Stimulated activated CD4-positive, alpha-beta T cell treated with anti-CD3 and anti-CD28 coated beads, Interleukin-2, amount 100 ng/mL, for 24 hours (primary cell): ENCODE measurements at regions not wholly inside any gene's neighbourhood (a gene's known extent, or its start where the extent isn't known, plus 50 kb on each side); places are given as distances from the start of the nearest gene placed in this dataset.
A peak's percentile ranks its signal among the peaks of the same experiment; 100 is the strongest.
"Not testable (repeated sequence)": the region's sequence is repeated elsewhere in the genome, so short reads cannot be mapped to it uniquely, and the experiment has no call there.

Experiments used
- DNase-seq, 2 donors: peaks; one replicate each; pipeline ENCODE4 v3.0.0-alpha.2; 2020

DNA sequence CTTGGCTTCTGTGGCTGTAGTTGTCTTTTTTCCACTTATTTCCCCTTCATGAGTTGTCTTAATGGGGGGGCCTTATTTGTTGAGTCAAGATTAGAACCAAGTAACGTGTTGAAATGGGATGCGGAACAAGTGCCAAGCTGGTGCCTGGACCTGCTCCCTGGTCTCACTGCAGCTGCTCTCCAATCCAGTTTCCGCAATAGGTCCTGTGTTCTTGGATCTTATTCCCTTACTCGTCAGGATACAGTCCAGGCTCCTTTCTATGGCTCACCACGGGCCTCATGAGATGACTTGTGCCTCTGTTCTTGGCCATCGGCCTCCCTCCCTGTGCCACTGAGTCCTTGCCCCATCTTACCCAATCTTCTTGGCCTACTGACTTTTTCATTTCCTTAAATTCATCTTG is 159.6 kb upstream of the CADM1 start:
- no peak for DNase-seq

DNA sequence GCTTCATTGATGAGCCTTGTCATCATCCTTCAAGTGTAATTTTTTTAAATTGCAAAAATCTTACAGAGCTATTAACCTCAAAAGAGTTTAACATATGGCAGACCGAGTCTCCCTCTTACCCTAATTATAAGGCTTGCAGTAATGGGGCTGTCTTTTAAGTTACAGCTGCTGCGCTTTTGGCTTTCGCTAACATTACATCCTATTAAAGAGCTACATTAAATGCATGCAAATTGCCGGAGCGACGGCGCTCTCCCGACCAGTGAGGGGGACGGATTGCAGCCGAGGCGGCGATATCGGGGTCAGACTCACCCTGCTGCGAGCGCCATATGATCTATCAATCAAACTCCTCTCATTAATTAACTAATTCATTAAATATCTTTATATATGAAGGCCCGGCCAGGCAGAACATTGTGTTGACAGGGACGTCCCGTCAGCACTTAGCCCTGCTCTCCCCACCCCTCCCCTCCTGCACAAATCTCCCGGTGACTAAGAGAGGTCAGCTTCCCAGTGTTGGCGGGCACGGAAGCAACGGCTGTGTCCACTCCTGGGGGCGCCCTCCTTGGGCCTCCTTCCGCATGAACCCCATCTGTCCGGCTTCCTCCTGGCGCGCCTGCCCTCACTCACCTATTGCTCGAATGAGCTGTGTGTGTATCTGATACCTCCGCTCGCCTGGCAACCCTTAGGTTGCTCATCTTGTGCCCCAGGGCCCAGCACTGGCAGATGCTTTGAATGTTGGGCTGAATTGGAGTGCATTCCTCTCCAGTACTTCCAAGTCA is 156.0 kb upstream of the CADM1 start:
- DNase-seq = no peak

DNA sequence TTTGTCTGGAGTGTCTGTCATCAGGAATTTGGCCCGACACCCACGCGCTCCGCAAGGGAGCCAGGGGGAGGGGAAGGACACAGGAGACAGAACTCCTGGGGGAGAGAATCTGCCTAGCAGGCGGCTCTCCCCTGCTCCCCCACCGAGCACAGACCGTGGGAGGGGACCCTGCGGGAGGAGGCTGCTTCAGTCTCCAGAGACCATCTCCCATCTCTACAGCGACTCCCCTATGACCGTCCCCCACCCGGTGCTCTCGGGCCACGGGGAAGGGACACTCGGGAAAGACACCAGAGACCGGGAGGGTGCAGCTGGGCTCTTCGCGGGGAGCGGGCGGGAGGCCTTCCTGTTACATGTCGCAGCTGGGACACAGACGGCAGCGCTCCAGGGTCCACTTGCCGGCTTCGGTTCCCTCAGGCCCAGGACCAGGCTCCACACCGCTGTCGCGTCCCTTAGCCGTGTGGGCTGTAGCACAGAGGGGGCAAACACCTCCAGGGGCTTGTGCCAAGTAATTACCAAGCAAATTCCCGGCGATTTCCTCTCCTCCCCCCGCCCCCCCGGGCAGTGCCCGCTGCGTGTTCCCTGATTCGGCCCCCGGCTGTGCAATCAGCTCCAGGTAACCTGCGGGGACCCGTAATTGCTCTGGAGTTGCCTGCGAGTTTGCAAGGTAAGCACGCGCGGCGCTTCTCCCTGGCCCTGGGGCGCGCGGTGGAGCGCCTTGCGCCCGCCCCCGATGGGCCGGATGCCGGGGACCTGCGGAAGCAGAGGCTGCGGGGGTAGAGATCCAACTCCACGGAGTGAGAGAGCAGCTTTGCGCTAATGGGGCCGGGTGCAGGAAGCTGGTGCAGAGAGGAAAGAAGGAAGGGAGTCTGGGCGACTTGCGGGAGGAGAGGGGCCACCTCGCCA is 155.1 kb upstream of the CADM1 start:
- no peak for DNase-seq

DNA sequence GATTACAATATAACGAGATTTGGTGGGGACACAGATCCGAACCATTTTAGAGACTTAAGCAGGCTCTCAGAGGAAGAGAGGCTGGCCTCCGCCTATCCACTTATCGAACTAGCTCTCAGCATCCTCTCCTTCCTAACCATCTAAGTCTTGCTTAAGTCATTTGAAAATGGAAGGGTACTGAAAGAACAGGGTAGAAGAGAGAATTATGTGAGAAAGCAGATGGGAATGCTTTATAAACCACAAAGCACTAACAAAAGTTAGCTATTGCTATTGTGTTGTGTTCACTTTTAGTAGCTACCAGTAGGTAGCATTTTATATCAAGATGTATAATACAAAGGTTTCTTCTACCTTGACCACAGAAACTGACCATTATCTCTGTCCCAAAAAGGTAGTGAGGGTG is 153.4 kb upstream of the CADM1 start:
- DNase-seq = no peak

DNA sequence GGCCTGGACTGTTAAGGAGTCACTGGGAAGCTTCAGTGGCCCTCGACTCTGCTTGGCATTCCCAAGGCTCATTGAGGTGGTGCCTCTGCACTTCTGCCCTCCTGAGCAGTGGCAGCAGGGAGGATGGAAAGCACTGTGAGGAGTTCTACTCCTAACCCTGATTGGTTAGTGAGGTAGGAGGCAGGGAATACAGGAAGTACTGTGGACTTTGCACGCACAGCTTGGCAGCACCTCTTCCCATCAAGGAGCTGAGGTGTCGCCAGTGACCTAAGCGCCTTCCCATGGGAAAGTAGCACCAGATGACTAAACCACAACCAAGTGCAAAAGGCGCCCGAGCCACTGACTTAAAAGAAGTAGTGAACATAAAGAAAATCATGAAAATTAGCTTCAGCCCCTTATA is 152.5 kb upstream of the CADM1 start:
- no peak for DNase-seq

DNA sequence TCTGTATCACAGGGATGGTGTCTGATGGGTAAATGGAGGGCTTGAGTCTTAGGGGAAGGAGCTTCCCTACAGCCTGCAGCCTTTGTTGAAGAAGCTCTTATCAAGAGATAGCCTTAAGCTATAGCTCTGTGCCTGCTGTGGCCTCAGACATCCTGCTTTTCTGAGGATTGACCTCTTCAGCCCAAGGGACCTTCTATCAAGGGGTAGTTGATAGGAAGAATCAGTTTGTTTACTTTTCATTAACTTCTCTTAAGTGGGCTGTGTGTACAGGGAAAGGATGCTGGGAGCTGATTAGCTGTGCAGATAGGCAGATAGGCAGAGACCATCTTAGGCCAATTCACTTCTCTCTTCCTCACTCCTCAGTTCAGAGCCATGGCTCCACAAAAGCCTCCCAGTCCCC is 151.8 kb upstream of the CADM1 start:
- DNase-seq = no peak

DNA sequence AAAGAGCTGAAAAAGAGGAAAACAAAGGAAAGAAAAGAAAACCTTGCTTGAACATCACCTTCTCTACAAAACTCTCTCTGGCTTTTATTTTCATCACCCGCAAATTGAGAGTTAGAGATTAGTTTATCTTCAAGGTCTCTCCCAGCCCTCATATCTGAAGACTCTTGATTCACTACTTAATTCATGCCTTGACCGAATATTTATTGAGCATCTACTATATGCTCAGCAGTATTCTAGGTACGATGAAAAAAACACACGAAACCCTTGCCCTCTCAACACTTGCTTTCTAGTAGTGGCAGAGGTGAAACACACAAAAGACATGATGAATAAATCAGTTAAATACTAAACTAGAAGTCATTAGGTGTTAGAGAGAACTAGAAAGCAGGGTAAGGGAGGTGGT is 150.6 kb upstream of the CADM1 start:
- no peak for DNase-seq

DNA sequence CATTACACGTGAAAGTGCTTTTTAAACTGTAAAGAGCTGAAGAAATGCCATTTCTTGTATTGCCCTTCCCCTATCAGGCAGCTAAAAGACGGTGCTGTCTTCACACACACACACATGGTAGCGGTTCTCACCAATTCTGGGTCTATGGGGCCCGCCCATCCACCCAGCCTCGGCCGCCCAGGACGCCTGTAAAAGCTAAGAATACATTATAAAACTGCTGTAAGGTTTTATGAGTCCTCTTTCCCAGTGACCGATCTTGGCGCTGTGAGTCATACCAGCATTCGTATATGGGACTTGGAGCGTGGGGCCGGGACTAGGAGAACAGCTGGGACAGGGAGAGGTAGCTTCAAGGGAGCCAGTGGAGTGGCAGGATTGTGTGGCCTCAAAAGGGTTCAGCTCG is 149.7 kb upstream of the CADM1 start:
- DNase-seq = no peak

DNA sequence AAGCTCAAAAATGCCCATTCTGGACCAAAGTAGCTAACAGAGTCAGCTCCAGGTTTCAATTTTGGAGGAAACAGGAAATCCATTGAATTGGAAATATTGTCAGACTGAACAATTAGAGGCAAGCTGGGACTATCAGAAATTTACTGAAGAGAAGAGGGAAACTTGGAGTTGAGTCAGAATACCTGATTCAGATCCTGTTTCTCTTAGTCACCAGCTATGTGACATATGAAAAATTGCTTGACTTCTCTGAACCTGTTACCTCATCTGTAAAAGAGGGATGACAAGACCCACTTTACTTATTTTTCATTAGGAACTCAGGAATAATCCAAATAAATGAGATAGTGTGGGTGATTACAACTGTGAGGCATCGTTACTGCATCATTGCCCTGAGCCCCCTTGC is 148.9 kb upstream of the CADM1 start:
- DNase-seq = no peak

- no peak for DNase-seq
These were observed 148.3 kb upstream of the CADM1 start for GRCh38 chr11:115652496-115652895.

- no peak for DNase-seq
These were observed 147.9 kb upstream of the CADM1 start for GRCh38 chr11:115652094-115652493.

DNA sequence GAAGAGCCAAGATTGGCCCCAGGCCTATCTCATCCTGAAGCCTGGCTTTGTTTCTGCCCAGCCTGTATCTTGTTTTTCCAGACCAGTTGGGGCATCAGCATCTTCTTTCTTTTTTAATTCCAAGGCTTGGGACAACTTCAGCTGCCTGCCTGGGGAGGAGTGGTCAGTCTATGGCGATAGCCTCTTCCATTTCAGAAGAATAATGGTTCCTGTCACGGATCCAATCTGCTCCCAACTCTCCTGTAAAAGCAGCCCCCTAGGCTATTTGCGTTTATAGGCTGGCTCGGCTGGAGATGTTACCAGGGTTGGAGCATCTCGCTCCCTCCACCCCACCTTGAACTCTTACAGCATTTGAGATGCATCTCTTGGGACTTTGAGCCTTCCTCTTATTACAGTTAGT is 145.2 kb upstream of the CADM1 start:
- no peak for DNase-seq

GRCh38 chr11:115645631-115646317 is 141.6 kb upstream of the CADM1 start:
- peak in 1 of 2 donors; percentile 3 for DNase-seq

DNA sequence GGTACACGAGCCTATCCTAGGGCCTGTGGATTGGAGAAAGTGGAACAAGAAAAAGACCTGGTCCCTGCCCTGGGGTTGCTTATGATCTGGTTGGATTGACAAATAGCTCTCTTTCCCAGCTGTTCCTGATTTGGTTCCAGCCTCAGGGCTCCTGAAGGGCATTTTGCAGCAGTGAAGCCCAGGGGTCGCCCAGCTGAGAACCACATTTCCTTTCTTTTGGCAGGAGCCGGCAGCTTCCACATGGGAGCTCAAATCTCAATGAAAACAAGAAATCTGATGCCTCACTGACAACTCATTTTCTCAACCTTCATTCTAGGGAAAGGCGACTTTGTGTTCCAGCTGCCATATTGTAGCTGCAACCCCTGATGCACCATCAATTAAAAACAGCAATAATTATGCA is 140.6 kb upstream of the CADM1 start:
- DNase-seq = no peak

GRCh38 chr11:115643549-115644270 is 139.5 kb upstream of the CADM1 start:
- no peak for DNase-seq

DNA sequence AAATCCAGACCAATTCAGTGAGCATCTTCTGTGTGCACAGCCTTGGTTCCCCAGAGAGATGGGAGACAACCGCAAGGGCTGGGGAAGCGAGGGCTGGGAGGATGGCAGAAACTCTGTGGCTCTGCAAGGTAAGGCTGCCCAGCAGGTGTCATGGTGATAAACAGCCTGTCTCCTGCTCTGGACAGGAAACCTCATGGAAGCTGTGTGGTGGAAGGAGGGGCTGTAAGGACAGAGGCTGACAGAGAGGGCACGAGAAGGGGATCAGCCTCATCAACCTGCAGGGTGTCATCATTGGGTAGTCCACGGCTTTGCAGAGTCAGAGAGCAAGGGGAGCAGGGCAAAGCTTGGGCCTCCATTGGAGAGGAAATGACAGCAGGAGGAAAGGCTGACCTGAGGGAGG is 138.4 kb upstream of the CADM1 start:
- DNase-seq = no peak

DNA sequence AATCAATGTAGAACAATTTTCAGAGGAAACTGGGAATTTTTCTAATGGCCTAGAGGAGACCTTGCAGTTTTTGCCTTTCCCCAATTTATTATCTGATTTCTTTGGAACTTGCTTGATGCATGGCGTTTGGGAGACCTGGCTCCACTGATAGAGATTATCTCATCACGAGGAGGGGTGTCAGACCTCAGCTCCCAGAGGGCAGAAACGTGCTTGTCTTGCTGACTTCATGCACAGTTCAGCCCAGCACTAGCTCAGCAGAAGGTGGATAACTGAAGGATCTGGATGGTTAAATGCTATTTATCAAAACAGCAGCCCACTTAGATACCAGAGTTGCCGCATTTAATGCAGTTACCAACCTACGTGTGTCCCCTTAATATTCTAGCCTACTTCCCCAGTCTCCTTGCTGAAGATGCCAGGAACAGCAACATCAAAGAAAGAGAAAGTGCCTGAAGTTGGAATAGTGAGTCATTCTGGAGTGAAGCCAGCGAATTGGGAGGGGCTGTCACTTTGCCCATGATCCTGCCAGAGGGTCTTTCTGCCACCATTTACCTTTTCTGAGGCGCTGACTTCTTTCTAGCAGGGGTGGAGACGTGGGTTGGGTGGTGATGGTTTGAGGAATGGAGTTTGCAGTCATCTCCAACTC is 133.5 kb upstream of the CADM1 start:
- no peak for DNase-seq

GRCh38 chr11:115636753-115637527 is 132.7 kb upstream of the CADM1 start:
- no peak for DNase-seq

DNA sequence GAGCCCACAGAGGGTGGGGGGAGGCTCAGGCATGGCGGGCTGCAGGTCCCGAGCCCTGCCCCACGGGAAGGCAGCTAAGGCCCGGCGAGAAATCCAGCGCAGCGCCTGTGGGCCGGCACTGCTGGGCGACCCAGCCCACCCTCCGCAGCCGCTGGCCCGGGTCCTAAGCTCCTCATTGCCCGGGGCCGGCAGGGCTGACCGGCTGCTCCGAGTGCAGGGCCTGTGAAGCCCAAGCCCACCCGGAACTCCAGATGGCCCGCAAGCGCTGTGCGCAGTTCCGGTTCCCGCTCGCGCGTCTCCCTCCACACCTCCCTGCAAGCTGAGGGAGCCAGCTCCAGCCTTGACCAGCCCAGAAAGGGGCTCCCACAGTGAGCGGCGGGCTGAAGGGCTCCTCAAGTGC is 129.8 kb upstream of the CADM1 start:
- not testable (repeated sequence) for DNase-seq

DNA sequence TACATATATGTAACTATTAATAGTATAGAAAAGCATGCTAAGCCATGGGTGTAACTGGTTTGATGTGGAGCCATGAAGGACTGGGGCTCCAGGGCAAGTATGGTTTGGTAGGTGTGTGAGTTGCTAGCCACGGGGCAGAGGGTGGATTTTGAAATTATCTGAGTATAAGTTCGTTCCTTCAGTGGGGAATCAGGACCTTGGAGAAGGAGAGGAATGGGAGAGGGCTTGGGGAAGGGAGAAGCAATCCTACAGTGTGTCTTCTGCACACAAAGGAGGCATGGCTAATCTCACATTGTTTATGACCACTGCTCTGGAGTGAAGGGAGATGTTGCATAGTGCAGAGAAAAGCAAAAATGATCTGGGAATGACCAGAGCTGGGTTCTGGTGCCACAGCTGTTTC is 127.8 kb upstream of the CADM1 start:
- no peak for DNase-seq

DNA sequence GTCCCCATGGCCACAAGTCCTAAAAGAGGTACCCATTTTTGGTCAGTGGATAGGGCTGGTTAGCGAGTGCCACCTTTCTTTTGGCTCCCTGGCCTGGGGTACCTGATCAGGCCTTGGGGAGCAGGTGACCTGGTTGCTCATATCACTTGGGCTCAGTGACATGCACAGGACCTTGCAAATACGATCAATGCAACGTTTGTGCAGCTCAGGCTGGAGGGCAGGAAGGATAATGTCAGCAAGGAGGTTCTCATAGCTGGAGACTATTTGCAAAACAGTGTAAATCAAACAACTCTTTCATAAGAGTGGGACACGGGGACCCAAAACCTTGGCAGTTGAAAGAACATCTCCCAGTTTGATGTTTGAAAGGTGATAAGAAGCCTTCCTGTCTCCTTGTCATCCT is 127.4 kb upstream of the CADM1 start:
- DNase-seq = no peak

DNA sequence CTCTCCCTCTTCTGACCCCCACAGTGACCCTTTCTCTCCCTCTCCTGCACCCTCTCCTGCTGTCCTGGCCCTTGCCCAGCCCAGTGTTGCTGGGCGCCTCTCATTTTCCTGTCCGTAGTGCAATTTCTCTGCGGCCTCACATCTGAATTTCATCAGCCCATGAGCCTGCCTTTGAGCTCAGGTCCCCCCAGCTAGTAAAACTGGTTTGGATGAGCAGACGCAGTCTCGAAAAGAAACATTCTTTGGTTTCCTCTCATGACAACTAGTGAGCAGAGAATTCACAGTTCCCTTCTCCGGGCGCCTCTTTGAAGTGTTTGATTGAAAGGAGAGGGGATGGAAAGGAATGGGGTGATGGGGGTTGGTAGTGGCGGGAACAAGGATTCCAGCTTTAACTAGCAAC is 126.0 kb upstream of the CADM1 start:
- DNase-seq = no peak
